Colonic mucosa (tissue), 4 donors: ENCODE measurements at regions not wholly inside any gene's neighbourhood (a gene's known extent, or its start where the extent isn't known, plus 50 kb on each side); places are given as distances from the start of the nearest gene placed in this dataset.

Experiments used
- DNase-seq: peaks from one replicate; pipeline ENCODE4 v3.0.0-alpha.2; 2020
- H3K27ac ChIP-seq: fragments of 200-600 bp; one replicate; pipeline ENCODE4 v1.8.0; 2021
- H3K27me3 ChIP-seq: fragments of 200-600 bp; one replicate; pipeline ENCODE4 v1.8.0; 2021
- H3K36me3 ChIP-seq: fragments of 200-600 bp; one replicate; pipeline ENCODE4 v1.8.0; 2021
- H3K4me1 ChIP-seq: fragments of 200-600 bp; one replicate; pipeline ENCODE4 v1.8.0; 2021; ENCODE audit warnings: mild to moderate bottlenecking
- H3K4me3 ChIP-seq: fragments of 200-600 bp; one replicate; pipeline ENCODE4 v1.8.0; 2021
- H3K9ac ChIP-seq, 2 donors: one replicate each; pipeline ENCODE4 v1.7.0; 2013; ENCODE audit warnings: control low read depth in 2 of 2, low read depth in 2 of 2, low read length in 2 of 2
- H3K9me3 ChIP-seq: fragments of 200-600 bp; one replicate; pipeline ENCODE4 v1.8.0; 2021
- intact Hi-C: fragments of 100-400 bp; cut with DNase I; formaldehyde crosslinking; loops from one replicate; pipeline ENCODE4 v1.14.1; 2022
- TF ChIP-seq, protein P1 (sequence below): fragments of 200-600 bp; IDR thresholded peaks from one replicate; pipeline ENCODE4 v1.8.0; 2022; ENCODE audit warnings: antibody characterized with exemption, mild to moderate bottlenecking
- donor health status: healthy.
- donor health status: DM: no; HTN: no; CAD: no.
- donor health status: DM: no; HTN: no; CAD: no.

GRCh38 chr12:22759769-22760674 is 135.1 kb downstream of the ETNK1 start:
- Histone ChIP-seq H3K36me3 (no peaks in the 10 kb centered on the region), H3K9ac (no peak overlapping the region), H3K27ac (no peak overlapping the region), H3K4me3 (no peak overlapping the region), H3K4me1 (no peaks in the 10 kb centered on the region), H3K27me3 (no peaks in the 10 kb centered on the region), H3K9me3 (no peaks in the 10 kb centered on the region)
- no peak for DNase-seq
- intact Hi-C loops: no loop called here
- TF ChIP-seq, protein P1, sequence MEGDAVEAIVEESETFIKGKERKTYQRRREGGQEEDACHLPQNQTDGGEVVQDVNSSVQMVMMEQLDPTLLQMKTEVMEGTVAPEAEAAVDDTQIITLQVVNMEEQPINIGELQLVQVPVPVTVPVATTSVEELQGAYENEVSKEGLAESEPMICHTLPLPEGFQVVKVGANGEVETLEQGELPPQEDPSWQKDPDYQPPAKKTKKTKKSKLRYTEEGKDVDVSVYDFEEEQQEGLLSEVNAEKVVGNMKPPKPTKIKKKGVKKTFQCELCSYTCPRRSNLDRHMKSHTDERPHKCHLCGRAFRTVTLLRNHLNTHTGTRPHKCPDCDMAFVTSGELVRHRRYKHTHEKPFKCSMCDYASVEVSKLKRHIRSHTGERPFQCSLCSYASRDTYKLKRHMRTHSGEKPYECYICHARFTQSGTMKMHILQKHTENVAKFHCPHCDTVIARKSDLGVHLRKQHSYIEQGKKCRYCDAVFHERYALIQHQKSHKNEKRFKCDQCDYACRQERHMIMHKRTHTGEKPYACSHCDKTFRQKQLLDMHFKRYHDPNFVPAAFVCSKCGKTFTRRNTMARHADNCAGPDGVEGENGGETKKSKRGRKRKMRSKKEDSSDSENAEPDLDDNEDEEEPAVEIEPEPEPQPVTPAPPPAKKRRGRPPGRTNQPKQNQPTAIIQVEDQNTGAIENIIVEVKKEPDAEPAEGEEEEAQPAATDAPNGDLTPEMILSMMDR: no peak

DNA sequence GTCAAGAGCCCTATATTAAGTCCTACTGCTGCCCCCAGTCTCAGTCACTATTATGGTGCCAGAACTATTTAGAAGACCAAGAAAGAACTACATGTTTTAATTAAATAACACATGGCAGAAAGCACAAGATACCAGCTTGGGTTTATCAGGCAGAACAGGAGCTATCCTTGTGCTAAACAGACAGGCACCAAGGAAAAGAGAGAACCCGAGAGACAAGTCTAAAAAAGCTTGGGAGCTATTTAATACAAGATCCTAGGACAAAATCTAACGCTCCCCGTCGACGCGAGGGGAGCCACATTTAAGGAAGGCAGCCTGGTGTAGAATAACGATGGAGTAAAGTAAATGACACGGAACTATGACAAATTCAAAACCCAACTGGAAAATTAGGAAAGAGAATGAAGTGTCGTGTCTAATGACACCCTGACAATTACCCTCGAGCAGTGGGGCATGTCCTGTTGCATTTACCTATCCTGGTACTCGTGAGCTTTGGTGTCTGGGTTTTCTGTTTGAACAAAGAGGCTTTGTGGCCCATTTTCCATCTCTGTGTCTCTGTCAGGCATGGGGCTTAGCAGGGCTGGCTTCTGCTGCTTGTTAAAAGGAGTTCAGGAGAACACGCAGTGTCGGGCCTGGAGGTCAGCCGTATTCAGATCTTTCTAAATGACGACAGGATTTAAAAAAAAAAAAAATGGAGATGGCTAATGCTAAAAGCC is 140.6 kb downstream of the ETNK1 start:
- no peaks in the 10 kb centered on the region for H3K36me3 ChIP-seq
- no peaks in the 10 kb centered on the region for H3K9me3 ChIP-seq
- H3K27me3 ChIP-seq: no peaks in the 10 kb centered on the region
- TF ChIP-seq, protein P1: no peak
- DNase-seq: no peak
- intact Hi-C loops: no loop called here
- no peak overlapping the region for H3K9ac ChIP-seq
- no peak overlapping the region for H3K4me3 ChIP-seq
- no peak overlapping the region for H3K27ac ChIP-seq
- H3K4me1 ChIP-seq: no peaks in the 10 kb centered on the region

GRCh38 chr12:22766911-22767420 is 142.0 kb downstream of the ETNK1 start:
- DNase-seq: no peak
- intact Hi-C loops: no loop called here
- Histone ChIP-seq H3K9ac (no peak overlapping the region), H3K9me3 (no peaks in the 10 kb centered on the region), H3K27ac (no peak overlapping the region), H3K36me3 (no peaks in the 10 kb centered on the region), H3K27me3 (no peaks in the 10 kb centered on the region), H3K4me3 (no peak overlapping the region), H3K4me1 (no peaks in the 10 kb centered on the region)
- TF ChIP-seq, protein P1: no peak

DNA sequence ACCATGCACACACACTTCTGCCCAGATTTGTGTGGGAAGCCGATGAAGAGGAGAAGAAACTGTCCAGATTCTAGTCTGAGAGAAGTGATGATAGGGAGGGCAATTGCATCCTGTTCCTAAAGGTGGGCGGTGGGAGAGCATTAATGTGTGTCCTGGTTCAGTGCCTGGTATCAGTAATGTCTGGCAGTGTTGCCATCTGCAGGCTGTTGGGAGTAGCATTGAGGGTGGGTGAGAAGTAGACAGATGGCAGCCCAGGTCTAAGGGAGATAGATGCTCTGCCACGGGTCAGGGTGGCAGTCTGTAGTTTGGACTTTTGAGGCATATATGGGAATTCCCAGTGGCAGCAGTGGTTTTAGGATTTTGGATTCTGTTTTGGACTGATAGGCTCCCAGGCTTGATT is 156.4 kb downstream of the ETNK1 start:
- intact Hi-C loops: no loop called here
- no peaks in the 10 kb centered on the region for H3K9me3 ChIP-seq
- H3K4me1 ChIP-seq: no peaks in the 10 kb centered on the region
- no peaks in the 10 kb centered on the region for H3K27me3 ChIP-seq
- no peak overlapping the region for H3K27ac ChIP-seq
- H3K36me3 ChIP-seq: no peaks in the 10 kb centered on the region
- no peak for DNase-seq
- no peak overlapping the region for H3K4me3 ChIP-seq
- TF ChIP-seq, protein P1: no peak
- no peak overlapping the region for H3K9ac ChIP-seq

GRCh38 chr12:22787557-22787956 is 162.6 kb downstream of the ETNK1 start:
- Histone ChIP-seq H3K27me3 (no peaks in the 10 kb centered on the region), H3K9ac (no peak overlapping the region), H3K9me3 (no peaks in the 10 kb centered on the region), H3K4me3 (no peak overlapping the region), H3K4me1 (no peaks in the 10 kb centered on the region), H3K36me3 (no peaks in the 10 kb centered on the region), H3K27ac (no peak overlapping the region)
- no peak for DNase-seq
- intact Hi-C loops: no loop called here
- TF ChIP-seq, protein P1: no peak
